Left lung (tissue), 4 donors: ENCODE measurements at regions not wholly inside any gene's neighbourhood (a gene's known extent, or its start where the extent isn't known, plus 50 kb on each side); places are given as distances from the start of the nearest gene placed in this dataset.

ENCODE experiments used
- ATAC-seq: fragments of 200-7000 bp; cut with Tn5 transposase; one replicate; pipeline ENCODE4 v1.9.1; 2020; ENCODE audit warnings: moderate library complexity
- DNase-seq, 4 donors: peaks; one replicate each; pipeline ENCODE4 v3.0.0-alpha.2; 2013 to 2020
- H3K27ac ChIP-seq, 2 donors: fragments of 200-600 bp; sonication (generic) in 1 of 2; one replicate each; pipeline versions ENCODE4 v1.5.0 to v1.8.0; 2020 to 2021
- H3K27me3 ChIP-seq, 2 donors: fragments of 200-600 bp; sonication (generic) in 1 of 2; one replicate each; pipeline versions ENCODE4 v1.5.0 to v1.8.0; 2020 to 2021
- H3K36me3 ChIP-seq, 2 donors: fragments of 200-600 bp; sonication (generic) in 1 of 2; one replicate each; pipeline versions ENCODE4 v1.5.0 to v1.8.0; 2020 to 2021
- H3K4me1 ChIP-seq, 2 donors: fragments of 200-600 bp; one replicate each; pipeline ENCODE4 v1.8.0; 2021
- H3K4me3 ChIP-seq, 2 donors: fragments of 200-600 bp; sonication (generic) in 1 of 2; one replicate each; pipeline versions ENCODE4 v1.5.0 to v1.8.0; 2020 to 2021; ENCODE audit warnings: mild to moderate bottlenecking in 1 of 2
- H3K9me3 ChIP-seq, 2 donors: fragments of 200-600 bp; sonication (generic) in 1 of 2; one replicate each; pipeline versions ENCODE4 v1.5.0 to v1.8.0; 2020 to 2021
- CTCF ChIP-seq, 2 donors: fragments of 200-600 bp; sonication (generic) in 1 of 2; IDR thresholded peaks; one replicate each; pipeline versions ENCODE4 v1.5.0 to v1.8.0; 2021; ENCODE audit warnings: antibody characterized with exemption in 2 of 2
- intact Hi-C, 2 donors: fragments of 100-400 bp; cut with DNase I; formaldehyde crosslinking; loops; one replicate each; pipeline versions ENCODE4 v1.11.2 to v1.14.2; 2022
- donor health status: DM: no; HTN: yes; CAD: no.
- donor health status: DM: no; HTN: no; CAD: no.

- ATAC-seq = no peak
- DNase-seq = no peak
- Histone ChIP-seq H3K4me1 (peaks cover 6 to 48% of the 10 kb centered on the region in 2 donors), H3K36me3 (no peaks in the 10 kb centered on the region), H3K27ac (peak overlapping the region; percentile 28 to 71), H3K27me3 (no peaks in the 10 kb centered on the region), H3K9me3 (no peaks in the 10 kb centered on the region), H3K4me3 (no peak overlapping the region)
- no peak for TF ChIP-seq CTCF (IDR thresholded peaks at IDR 0.05)
- intact Hi-C loops = no loop called here
Measured at GRCh38 chr2:196249171-196249570, 77.8 kb upstream of the STK17B start.

GRCh38 chr2:196249860-196250259, 78.5 kb upstream of the STK17B start:
- peak overlapping the region; percentile 28 to 71 for H3K27ac ChIP-seq
- H3K9me3 ChIP-seq = no peaks in the 10 kb centered on the region
- H3K36me3 ChIP-seq = no peaks in the 10 kb centered on the region
- H3K4me1 ChIP-seq = peaks cover 6 to 48% of the 10 kb centered on the region in 2 donors
- no peak overlapping the region for H3K4me3 ChIP-seq
- intact Hi-C loops = no loop called here
- no peaks in the 10 kb centered on the region for H3K27me3 ChIP-seq
- ATAC-seq (peak; percentile 91), DNase-seq (peak in 1 of 4 donors; percentile 41)
- TF ChIP-seq CTCF (IDR thresholded peaks at IDR 0.05) = no peak

GRCh38 chr2:196251132-196251531, 79.8 kb upstream of the STK17B start:
- intact Hi-C loops = no loop called here
- Histone ChIP-seq H3K27me3 (no peaks in the 10 kb centered on the region), H3K4me1 (peaks cover 6 to 46% of the 10 kb centered on the region in 2 donors), H3K9me3 (no peaks in the 10 kb centered on the region), H3K36me3 (no peaks in the 10 kb centered on the region), H3K4me3 (no peak overlapping the region), H3K27ac (no peak overlapping the region)
- DNase-seq (no peak), ATAC-seq (no peak)
- TF ChIP-seq CTCF (IDR thresholded peaks at IDR 0.05) = no peak

- no peak overlapping the region for H3K4me3 ChIP-seq
- intact Hi-C loops = no loop called here
Measured at GRCh38 chr2:196252408-196253115, 81.2 kb upstream of the STK17B start.

GRCh38 chr2:196253116-196253480, 81.7 kb upstream of the STK17B start:
- Histone ChIP-seq H3K4me3 (no peak overlapping the region), H3K27ac (no peak overlapping the region), H3K27me3 (no peaks in the 10 kb centered on the region), H3K9me3 (no peaks in the 10 kb centered on the region), H3K4me1 (peaks cover 6 to 27% of the 10 kb centered on the region in 2 donors), H3K36me3 (peaks cover 0 to 4% of the 10 kb centered on the region in 2 donors)
- no peak for ATAC-seq
- intact Hi-C loops = no loop called here
- DNase-seq = no peak
- TF ChIP-seq CTCF (IDR thresholded peaks at IDR 0.05) = no peak

More at GRCh38 chr2:196252408-196253115, 81.2 kb upstream of the STK17B start:
- ATAC-seq = no peak
- DNase-seq = no peak
- peaks cover 6 to 32% of the 10 kb centered on the region in 2 donors for H3K4me1 ChIP-seq
- no peaks in the 10 kb centered on the region for H3K27me3 ChIP-seq
- peaks cover 0 to 2% of the 10 kb centered on the region in 2 donors for H3K36me3 ChIP-seq
- no peaks in the 10 kb centered on the region for H3K9me3 ChIP-seq
- no peak for TF ChIP-seq CTCF (IDR thresholded peaks at IDR 0.05)
- H3K27ac ChIP-seq = no peak overlapping the region
